GM12878 (cell line): ENCODE measurements at regions not wholly inside any gene's neighbourhood (a gene's known extent, or its start where the extent isn't known, plus 50 kb on each side); places are given as distances from the start of the nearest gene placed in this dataset.

Source experiments
- ATAC-seq: fragments of 200-7000 bp; cut with Tn5 transposase; 3 replicates; pipeline ENCODE4 v1.9.1; 2020; ENCODE audit warnings: mild to moderate bottlenecking, moderate library complexity
- BruUV-seq: library from RNA; stranded (reverse); fragments of 400-500 nt; replicated peaks from 2 replicates; lab custom pipeline; 2021; lab: Mats Ljungman, UMichigan
- CTCF ChIA-PET: fragments of 300-600 bp; sonication (Branson Sonifier 250); formaldehyde crosslinking; extraction: SDS; loops from one replicate; lab custom pipeline; 2021; ENCODE audit warnings: inconsistent platforms; lab: Yijun Ruan, JAX
- POLR2A ChIA-PET: fragments of 350-600 bp; formaldehyde crosslinking; extraction: SDS; loops from one replicate; lab custom pipeline; 2021; ENCODE audit warnings: inconsistent platforms; lab: Charles Lee
- RAD21 ChIA-PET: fragments of 300-600 bp; sonication (Branson Sonifier 250); formaldehyde crosslinking; loops from one replicate; lab custom pipeline; 2023; ENCODE audit warnings: antibody characterized with exemption; ENCODE audit not compliant: unreplicated experiment; lab: Charles Lee
- SMC1A ChIA-PET: fragments of 300-600 bp; sonication (Branson Sonifier 250); formaldehyde crosslinking; loops from one replicate; lab custom pipeline; 2023; ENCODE audit not compliant: unreplicated experiment, uncharacterized antibody; lab: Charles Lee
- DNase-seq: peaks from one replicate; pipeline ENCODE4 v3.0.0-alpha.2; 2011; ENCODE audit warnings: low read depth, low spot score
- FAIRE-seq: peaks from 3 replicates; lab custom pipeline; 2011; peaks lifted over from hg19 to GRCh38; lab: Jason Lieb, UNC
- H2AFZ ChIP-seq: 2 replicates; pipeline ENCODE4 v1.6.0; 2011; ENCODE audit warnings: low read depth, low read length, control low read depth; ENCODE audit not compliant: control insufficient read depth
- H3K27ac ChIP-seq: 2 replicates; pipeline ENCODE4 v1.5.1; 2011; ENCODE audit warnings: control low read depth; ENCODE audit not compliant: control insufficient read depth, insufficient read depth
- H3K27me3 ChIP-seq, 2 experiments: replicated peaks in 1 of 2; 2 replicates each; pipeline versions ENCODE4 v1.6.0 to v1.6.1; 2011; ENCODE audit warnings: low read length in 1 of 2; ENCODE audit not compliant: control insufficient read depth in 2 of 2, insufficient read depth in 2 of 2
- H3K36me3 ChIP-seq, 2 experiments: 2 replicates each; pipeline ENCODE4 v1.5.1; 2011; ENCODE audit warnings: low read length in 1 of 2; ENCODE audit not compliant: control insufficient read depth in 2 of 2, insufficient read depth in 2 of 2
- H3K4me1 ChIP-seq: 2 replicates; pipeline ENCODE4 v1.6.1; 2011; ENCODE audit warnings: mild to moderate bottlenecking, low read length, moderate library complexity, mixed read lengths; ENCODE audit not compliant: control insufficient read depth, insufficient read depth
- H3K4me2 ChIP-seq: 2 replicates; pipeline ENCODE4 v1.6.0; 2011; ENCODE audit warnings: control low read depth; ENCODE audit not compliant: control insufficient read depth, insufficient read depth
- H3K4me3 ChIP-seq: fragments of 200-600 bp; sonication (generic); 2 replicates; pipeline ENCODE4 v1.5.1; 2016
- H3K79me2 ChIP-seq: 2 replicates; pipeline ENCODE4 v1.6.0; 2011; ENCODE audit warnings: low read length; ENCODE audit not compliant: control insufficient read depth, insufficient read depth
- H3K9ac ChIP-seq: 2 replicates; pipeline ENCODE4 v1.8.0; 2011; ENCODE audit warnings: low read length, control low read depth, mixed read lengths; ENCODE audit not compliant: control insufficient read depth, insufficient read depth
- H3K9me3 ChIP-seq: replicated peaks from 3 replicates; pipeline ENCODE4 v1.5.1; 2011; ENCODE audit warnings: mild to moderate bottlenecking, low read length; ENCODE audit not compliant: control insufficient read depth, insufficient read depth
- H4K20me1 ChIP-seq: 2 replicates; pipeline ENCODE4 v1.6.0; 2011; ENCODE audit not compliant: control insufficient read depth, insufficient read depth
- BMI1 ChIP-seq: fragments of 450-650 bp; IDR thresholded peaks from 2 replicates; pipeline ENCODE4 v1.6.1; 2016; ENCODE audit warnings: mild to moderate bottlenecking, moderate library complexity, borderline replicate concordance
- CHD4 ChIP-seq: fragments of 200-600 bp; sonication (generic); IDR thresholded peaks from 2 replicates; pipeline ENCODE4 v1.6.1; 2016; ENCODE audit warnings: mild to moderate bottlenecking
- CREM ChIP-seq: IDR thresholded peaks from 2 replicates; pipeline ENCODE4 v1.6.1; 2014; ENCODE audit warnings: antibody characterized with exemption, low read depth
- ELK1 ChIP-seq: IDR thresholded peaks from 2 replicates; pipeline ENCODE4 v1.6.1; 2012; ENCODE audit warnings: low read depth, low read length, improper control_type of control experiment
- ESRRA ChIP-seq: IDR thresholded peaks from 2 replicates; pipeline ENCODE4 v1.6.1; 2012; ENCODE audit warnings: mild to moderate bottlenecking, low read length, improper control_type of control experiment
- KAT2A ChIP-seq: conservative IDR thresholded peaks from 2 replicates; pipeline ENCODE4 v1.6.1; 2011; ENCODE audit warnings: low read depth, low read length; ENCODE audit not compliant: control insufficient read depth
- KDM1A ChIP-seq: fragments of 200-600 bp; sonication (generic); IDR thresholded peaks from 2 replicates; pipeline ENCODE4 v1.6.1; 2016; ENCODE audit warnings: borderline replicate concordance
- MEF2A ChIP-seq: IDR thresholded peaks from 2 replicates; pipeline ENCODE4 v1.6.1; 2011; ENCODE audit warnings: low read depth, mild to moderate bottlenecking, low read length, moderate library complexity; ENCODE audit not compliant: insufficient read depth
- MTA3 ChIP-seq: IDR thresholded peaks from 2 replicates; pipeline ENCODE4 v1.6.1; 2012; ENCODE audit warnings: low read length, inconsistent platforms, borderline replicate concordance
- MXI1 ChIP-seq: fragments of 150-350 bp; IDR thresholded peaks from 2 replicates; pipeline ENCODE4 v1.6.1; 2011; ENCODE audit warnings: low read depth, mild to moderate bottlenecking, inconsistent platforms, low read length, improper control_type of control experiment
- NKRF ChIP-seq: fragments of 450-650 bp; conservative IDR thresholded peaks from 2 replicates; pipeline ENCODE4 v1.6.1; 2017; ENCODE audit warnings: mild to moderate bottlenecking, moderate library complexity
- PML ChIP-seq: IDR thresholded peaks from 2 replicates; pipeline ENCODE4 v1.6.1; 2012; ENCODE audit warnings: low read length, inconsistent platforms
- RB1 ChIP-seq: fragments of 450-650 bp; formaldehyde crosslinking; IDR thresholded peaks from 2 replicates; pipeline ENCODE4 v1.6.1; 2017; ENCODE audit warnings: mild to moderate bottlenecking, borderline replicate concordance
- RUNX3 ChIP-seq: IDR thresholded peaks from 2 replicates; pipeline ENCODE4 v1.6.1; 2012; ENCODE audit warnings: low read length, inconsistent platforms
- SP1 ChIP-seq: IDR thresholded peaks from one replicate; pipeline ENCODE4 v1.6.1; 2011; ENCODE audit warnings: low read depth, low read length
- STAT1 ChIP-seq: fragments of 450-650 bp; conservative IDR thresholded peaks from 2 replicates; pipeline ENCODE4 v1.6.1; 2014; ENCODE audit warnings: antibody characterized with exemption, mild to moderate bottlenecking
- TCF3 ChIP-seq: IDR thresholded peaks from 2 replicates; pipeline ENCODE4 v1.6.1; 2012; ENCODE audit warnings: low read depth, mild to moderate bottlenecking, low read length, borderline replicate concordance; ENCODE audit not compliant: insufficient read depth
- ZBTB4 ChIP-seq: fragments of 450-650 bp; formaldehyde crosslinking; IDR thresholded peaks from 2 replicates; pipeline ENCODE4 v1.4.0; 2022; ENCODE audit warnings: mild to moderate bottlenecking, moderate library complexity
- ZNF217 ChIP-seq: fragments of 450-650 bp; IDR thresholded peaks from 2 replicates; pipeline ENCODE4 v1.6.1; 2017; ENCODE audit warnings: antibody characterized with exemption, mild to moderate bottlenecking
- WGBS: methylation state at CpG from one replicate; pipeline ENCODE4 v1.1.6; 2016; ENCODE audit warnings: low lambda C conversion rate; ENCODE audit not compliant: insufficient replicate concordance, insufficient coverage; ENCODE audit errors: missing lambda C conversion rate; 5-methylcytosine and 5-hydroxymethylcytosine counted together
- in situ Hi-C: fragments of 300-500 bp; cut with MboI; formaldehyde crosslinking; loops from 9 replicates; pipeline ENCODE4 v1.14.3; 2018; ENCODE audit warnings: mixed read lengths
- intact Hi-C: fragments of 100-400 bp; cut with micrococcal nuclease; formaldehyde crosslinking; loops from one replicate; pipeline ENCODE4 v1.14.2; 2022; ENCODE audit not compliant: unreplicated experiment

GRCh38 chr13:55298201-55298600, 1842.5 kb upstream of the PRR20A start (continued):
- TF ChIP-seq MXI1 = no peak
- no peak for TF ChIP-seq CREM
- TF ChIP-seq BMI1 = no peak
- TF ChIP-seq, all 136 proteins: peak for 0

- Histone ChIP-seq H3K4me1 (no peaks in the 10 kb centered on the region), H3K27ac (no peak overlapping the region), H3K79me2 (no peaks in the 10 kb centered on the region), H3K9me3 (no peaks in the 10 kb centered on the region), H3K9ac (no peak overlapping the region), H3K36me3 (no peaks in the 10 kb centered on the region), H3K4me3 (no peak overlapping the region), H3K27me3 (no peaks in the 10 kb centered on the region), H4K20me1 (no peaks in the 10 kb centered on the region), H2AFZ (no peak overlapping the region), H3K4me2 (no peak overlapping the region)
- DNase-seq (no peak), ATAC-seq (no peak), FAIRE-seq (no peak)
- BruUV-seq = no TSS peak
- intact Hi-C loops (no loop called here), in situ Hi-C loops (no loop called here)
- 8% methylated on average over 3 of the region's 3 CpGs for WGBS
- ChIA-PET CTCF (no interaction called here), RAD21 (no interaction called here), SMC1A (no interaction called here), POLR2A (no interaction called here)
- TF ChIP-seq ELK1 = no peak
- TF ChIP-seq TCF3 = no peak
- TF ChIP-seq ZNF217 = no peak
- TF ChIP-seq MTA3 = no peak
- TF ChIP-seq MEF2A = no peak
- TF ChIP-seq RB1 = no peak
- no peak for TF ChIP-seq PML
- no peak for TF ChIP-seq KDM1A
- no peak for TF ChIP-seq ZBTB4 (CRISPR knock-in tag)
- no peak for TF ChIP-seq NKRF
- TF ChIP-seq STAT1 = no peak
- TF ChIP-seq KAT2A = no peak
- TF ChIP-seq ESRRA = no peak
- TF ChIP-seq RUNX3 = no peak
- TF ChIP-seq CHD4 = no peak
- no peak for TF ChIP-seq SP1
Observed at GRCh38 chr13:55302568-55302967, 1838.2 kb upstream of the PRR20A start.
